GM19463 (cell line): ENCODE measurements at regions not wholly inside any gene's neighbourhood (a gene's known extent, or its start where the extent isn't known, plus 50 kb on each side); places are given as distances from the start of the nearest gene placed in this dataset.

ENCODE experiments used
- ATAC-seq: cut with Tn5 transposase; IDR thresholded peaks from one replicate; pipeline ENCODE4 v1.9.1; 2021; ENCODE audit warnings: mild to moderate bottlenecking, moderate library complexity; ENCODE audit not compliant: unreplicated experiment

- no peak for ATAC-seq
Observed at GRCh38 chr17:54789101-54789880, 111.4 kb upstream of the TOM1L1 start.

- ATAC-seq = no peak
Observed at GRCh38 chr17:54793271-54793670, 107.4 kb upstream of the TOM1L1 start.

DNA sequence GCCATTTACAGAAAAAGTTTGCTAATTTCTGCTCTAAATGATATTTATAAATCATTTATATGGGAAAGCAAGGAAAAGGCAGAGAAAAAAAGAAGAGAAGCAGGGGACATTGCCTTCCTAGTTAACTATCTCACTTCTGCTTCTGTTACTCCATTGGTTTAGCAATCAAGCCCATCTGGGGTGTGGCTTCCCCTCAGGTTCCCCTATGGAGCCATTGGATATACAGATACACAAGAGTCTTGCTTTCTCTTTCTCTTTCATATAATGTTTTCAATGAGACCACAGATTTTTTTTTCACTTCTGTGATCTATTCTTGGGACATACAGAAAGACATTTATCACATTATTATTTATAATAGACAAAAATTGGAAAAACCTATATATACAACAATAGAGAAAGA lies 105.6 kb upstream of the TOM1L1 start:
- ATAC-seq = no peak

DNA sequence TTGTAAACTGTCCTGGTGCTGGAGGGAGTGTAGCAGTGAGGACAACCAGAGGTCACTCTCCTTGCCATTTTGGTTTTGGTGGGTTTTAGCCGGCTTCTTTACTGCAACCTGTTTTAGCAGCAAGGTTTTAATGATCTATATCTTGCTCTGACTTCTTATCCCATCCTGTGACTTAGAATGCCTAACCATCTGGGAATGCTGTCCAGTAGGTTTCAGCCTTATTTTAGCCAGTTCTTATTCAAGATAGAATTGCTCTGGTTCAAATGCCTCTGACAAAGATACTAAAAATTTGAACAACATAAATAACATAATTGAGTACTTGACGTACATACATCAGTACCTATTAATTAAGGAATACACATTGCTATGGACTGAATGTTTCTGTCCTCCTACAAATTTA lies 93.3 kb upstream of the TOM1L1 start:
- ATAC-seq = no peak

GRCh38 chr17:54813896-54814295 lies 86.8 kb upstream of the TOM1L1 start:
- no peak for ATAC-seq

DNA sequence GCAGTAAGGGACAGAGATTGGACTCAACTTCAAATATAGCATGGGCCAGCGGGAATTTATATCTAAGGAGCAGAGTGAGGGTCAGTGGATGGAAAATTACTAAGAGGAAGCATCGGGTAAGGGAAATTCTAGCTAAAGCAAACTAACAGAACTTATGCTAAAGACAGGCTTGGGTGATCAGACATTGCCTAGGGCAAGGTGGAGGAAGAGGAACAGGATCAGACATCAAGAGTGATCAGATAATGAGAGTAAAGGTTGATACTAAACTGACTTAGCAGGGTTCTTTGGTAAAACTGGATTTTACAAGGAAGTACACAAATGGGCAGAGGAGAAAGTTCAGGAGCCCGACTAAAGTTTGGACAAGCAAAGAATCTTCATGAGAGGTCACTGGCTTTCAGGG lies 86.3 kb upstream of the TOM1L1 start:
- ATAC-seq = no peak

DNA sequence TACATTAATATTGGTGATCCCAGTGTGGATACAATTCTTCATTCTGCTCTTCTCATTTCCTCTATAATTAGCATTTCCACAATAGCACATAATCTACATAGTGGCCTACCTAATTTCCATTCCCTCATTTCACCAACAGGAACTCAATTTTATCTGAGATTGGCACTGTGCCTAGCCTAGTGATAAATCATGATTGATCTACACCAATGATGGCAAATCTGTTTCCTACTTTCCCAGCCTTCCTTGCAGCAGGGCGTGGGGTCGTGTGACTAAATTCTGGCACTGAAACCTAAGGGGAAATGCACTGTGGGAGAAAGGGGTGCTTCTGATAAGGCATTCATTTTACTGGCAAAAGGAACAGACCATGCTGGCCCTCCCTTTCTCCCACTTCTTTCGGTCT lies 66.6 kb upstream of the TOM1L1 start:
- no peak for ATAC-seq

- no peak for ATAC-seq
Observed at GRCh38 chr17:54835015-54835414, 65.6 kb upstream of the TOM1L1 start.

DNA sequence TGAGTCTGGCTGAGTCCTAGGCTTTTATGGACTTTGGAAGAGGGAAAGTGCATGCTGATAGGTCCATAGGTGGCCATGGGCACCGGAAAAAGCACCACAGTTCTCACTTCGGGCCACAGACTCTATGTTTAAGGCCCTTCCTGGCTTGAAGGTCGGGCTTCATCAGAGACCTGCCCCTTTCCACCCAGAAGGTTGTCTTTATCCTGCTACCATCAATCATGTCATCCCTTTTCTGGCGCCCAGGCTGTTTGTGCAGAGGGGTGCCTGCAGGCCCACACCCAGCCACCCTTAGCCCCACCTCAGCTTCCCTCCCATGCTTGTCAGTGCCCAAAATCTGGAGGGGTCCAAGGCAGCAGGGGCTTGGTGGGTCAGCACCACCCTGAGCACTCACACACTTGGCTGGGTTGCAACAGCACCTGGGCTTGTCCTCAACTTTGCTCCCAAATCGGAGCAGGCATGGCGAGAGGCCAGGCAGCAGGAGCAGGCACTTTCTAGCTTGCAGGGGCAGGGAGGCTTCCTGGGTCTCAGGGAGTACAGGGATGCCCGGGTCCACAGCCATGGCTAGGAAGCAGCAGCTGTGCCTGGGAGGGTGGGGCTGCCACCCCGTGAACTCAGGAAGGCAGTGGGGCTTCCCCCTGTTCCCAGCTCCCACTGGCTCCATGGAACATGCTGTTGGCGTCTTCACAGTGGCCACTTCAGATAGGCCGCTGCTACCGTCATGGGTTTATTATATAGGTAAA lies 63.8 kb upstream of the TOM1L1 start:
- no peak for ATAC-seq

DNA sequence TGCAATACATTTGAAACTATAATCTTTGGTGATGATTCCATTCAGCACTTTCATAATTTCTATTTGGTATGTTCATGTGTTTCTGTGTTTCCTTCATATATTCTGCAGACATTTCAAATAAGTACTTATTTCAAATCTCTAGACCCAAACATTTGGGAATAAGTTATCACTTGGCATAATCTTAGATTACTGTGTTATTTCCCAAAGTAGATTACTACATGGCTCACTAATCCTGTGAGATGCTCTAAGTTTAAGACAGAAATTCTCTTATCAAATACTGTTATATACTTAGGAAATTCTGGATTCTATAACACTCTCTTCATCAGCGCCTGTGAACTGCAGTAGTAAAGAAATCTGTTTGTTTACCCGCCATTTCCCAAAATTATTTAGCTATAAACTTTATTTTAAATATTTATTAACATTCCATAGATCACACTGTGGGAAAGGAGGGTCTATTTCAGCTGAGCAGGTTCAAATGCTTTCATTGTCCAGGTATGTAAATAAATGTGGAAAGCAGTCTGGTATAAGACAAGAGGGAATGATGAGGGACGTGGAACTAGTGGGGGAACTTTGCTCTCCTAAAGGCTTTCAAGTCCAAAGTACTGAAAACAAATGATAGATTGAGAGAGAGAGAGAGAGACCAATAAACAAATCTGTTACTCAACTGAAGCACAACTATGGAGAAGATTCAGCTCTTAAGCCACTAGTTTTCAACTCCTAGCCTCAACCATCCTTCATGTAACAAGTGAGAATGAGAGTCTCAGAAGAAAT lies 61.8 kb upstream of the TOM1L1 start:
- no peak for ATAC-seq

DNA sequence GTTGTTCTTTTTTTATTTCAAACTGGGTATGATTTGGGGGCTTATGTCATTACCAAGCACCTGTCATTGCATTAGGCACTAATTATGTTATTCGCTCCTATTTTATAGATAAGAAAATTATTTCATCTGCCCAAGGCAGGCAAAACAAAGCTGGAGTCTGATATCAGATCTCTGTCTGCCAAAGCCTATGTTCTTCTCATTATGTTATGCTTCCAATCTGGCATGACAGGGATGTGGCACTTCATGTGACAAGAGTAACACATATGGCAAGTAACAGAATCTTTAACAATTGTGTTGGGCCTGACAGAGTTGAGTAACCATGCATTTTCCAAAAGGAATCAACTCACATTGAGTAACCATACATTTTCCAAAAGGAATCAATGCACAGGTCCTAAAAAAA lies 61.2 kb upstream of the TOM1L1 start:
- ATAC-seq = no peak

DNA sequence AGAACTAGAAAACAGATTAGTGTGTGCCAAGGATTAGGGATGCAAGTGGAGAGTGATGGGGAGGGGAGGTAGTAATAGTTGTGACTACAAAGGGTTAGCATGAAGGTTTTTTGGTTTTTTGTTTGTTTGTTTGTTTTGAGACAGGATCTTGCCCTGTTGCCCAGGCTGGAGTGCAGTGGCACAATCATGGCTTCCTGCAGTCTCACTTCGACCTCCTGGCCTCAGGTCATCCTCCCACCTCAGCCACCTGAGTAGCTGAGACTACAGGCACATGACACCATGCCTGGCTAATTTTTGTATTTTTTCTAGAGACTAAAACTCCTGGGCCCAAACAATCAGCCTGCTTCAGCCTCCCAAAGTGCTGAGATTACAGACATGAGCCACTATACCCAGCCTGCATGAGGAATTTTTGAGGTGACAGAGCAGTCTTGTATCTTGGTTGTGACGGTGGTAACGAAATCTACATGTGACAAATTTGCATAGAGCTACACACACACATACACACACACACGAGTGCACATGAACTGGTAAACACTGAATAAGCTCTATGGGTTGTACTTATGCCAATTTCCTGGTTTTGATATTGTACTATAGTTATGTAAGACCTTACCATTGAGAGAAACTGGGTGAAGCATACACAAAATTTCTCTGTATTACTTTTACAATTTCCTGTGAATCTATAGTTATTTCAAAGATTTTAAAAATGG lies 59.6 kb upstream of the TOM1L1 start:
- no peak for ATAC-seq

DNA sequence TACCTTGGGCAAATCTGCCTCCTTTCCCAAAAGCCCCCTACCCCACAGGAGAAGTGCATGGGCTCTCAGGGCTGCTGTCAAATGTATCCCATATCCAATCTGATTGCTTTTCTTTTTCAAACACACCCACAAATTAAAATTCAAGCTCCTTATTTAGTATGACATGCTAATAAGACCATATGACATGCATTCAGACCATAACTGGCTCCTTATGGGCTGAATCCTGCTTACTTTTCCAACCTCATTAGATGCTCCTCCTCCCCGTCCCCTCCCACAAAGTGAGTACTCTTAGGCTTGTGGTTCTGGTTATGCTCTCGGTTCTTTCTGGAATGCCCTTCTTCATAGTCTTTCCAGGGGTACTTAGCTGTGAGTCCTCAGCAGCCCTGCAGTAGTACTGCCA lies 59.0 kb upstream of the TOM1L1 start:
- ATAC-seq = no peak

GRCh38 chr17:54844233-54844632 lies 56.4 kb upstream of the TOM1L1 start:
- no peak for ATAC-seq

- no peak for ATAC-seq
Observed at GRCh38 chr17:54848368-54848987, 52.2 kb upstream of the TOM1L1 start.

DNA sequence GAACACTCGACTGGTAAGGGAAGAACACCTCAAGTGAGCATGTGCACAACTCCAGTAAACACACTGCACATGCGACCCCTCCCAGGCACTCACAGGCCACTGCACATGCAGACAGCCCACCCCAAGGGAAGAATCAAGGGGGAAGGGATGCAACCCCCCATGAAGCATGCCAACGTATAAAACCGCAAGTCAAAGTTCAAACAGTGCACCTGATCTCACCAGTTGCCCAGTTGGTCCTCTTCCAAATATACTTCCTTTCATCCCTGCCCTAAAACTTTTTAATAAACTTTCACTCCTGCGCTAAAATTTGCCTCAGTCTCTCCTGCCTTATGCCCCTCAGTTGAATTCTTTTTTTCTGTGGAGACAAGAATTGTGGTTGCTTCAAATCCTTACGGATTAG lies 51.0 kb upstream of the TOM1L1 start:
- ATAC-seq = no peak
